T-helper 1 cell treated with Interleukin-12 subunit alpha and Interleukin-12 subunit beta and Interleukin-4 antibody, amounts not matched to agents 30 μg/mL and 1 μg/mL, for 36 hours (primary cell): ENCODE measurements at regions not wholly inside any gene's neighbourhood (a gene's known extent, or its start where the extent isn't known, plus 50 kb on each side); places are given as distances from the start of the nearest gene placed in this dataset.

Experiments used
- H3K27ac Mint-ChIP-seq: one replicate; pipeline ENCODE4 v1.8.0; 2021; ENCODE audit warnings: mild to moderate bottlenecking, mixed read lengths
- H3K27me3 Mint-ChIP-seq: one replicate; pipeline ENCODE4 v1.8.0; 2021; ENCODE audit warnings: low read depth, mixed read lengths
- H3K36me3 Mint-ChIP-seq: one replicate; pipeline ENCODE4 v1.8.0; 2021; ENCODE audit warnings: low read depth, mixed read lengths
- H3K4me1 Mint-ChIP-seq: one replicate; pipeline ENCODE4 v1.8.0; 2021; ENCODE audit warnings: low read depth, mixed read lengths
- H3K4me3 Mint-ChIP-seq: one replicate; pipeline ENCODE4 v1.8.0; 2021; ENCODE audit warnings: mild to moderate bottlenecking, moderate library complexity, mixed read lengths
- H3K9me3 Mint-ChIP-seq: one replicate; pipeline ENCODE4 v1.8.0; 2021; ENCODE audit warnings: mixed read lengths

- no peak overlapping the region for H3K27ac Mint-ChIP-seq
- H3K4me1 Mint-ChIP-seq = peaks cover 5% of the 10 kb centered on the region
- H3K36me3 Mint-ChIP-seq = no peaks in the 10 kb centered on the region
- no peak overlapping the region for H3K4me3 Mint-ChIP-seq
- no peaks in the 10 kb centered on the region for H3K9me3 Mint-ChIP-seq
- H3K27me3 Mint-ChIP-seq = peaks cover 7% of the 10 kb centered on the region
Observed at GRCh38 chr20:58077282-58077681, 151.2 kb downstream of the ANKRD60 start.

GRCh38 chr20:58076405-58076804, 152.0 kb downstream of the ANKRD60 start:
- peaks cover 5% of the 10 kb centered on the region for H3K4me1 Mint-ChIP-seq
- H3K27ac Mint-ChIP-seq = no peak overlapping the region
- peaks cover 3% of the 10 kb centered on the region for H3K27me3 Mint-ChIP-seq
- H3K9me3 Mint-ChIP-seq = no peaks in the 10 kb centered on the region
- H3K36me3 Mint-ChIP-seq = no peaks in the 10 kb centered on the region
- no peak overlapping the region for H3K4me3 Mint-ChIP-seq

GRCh38 chr20:58075586-58076345, 152.7 kb downstream of the ANKRD60 start:
- Mint-ChIP-seq H3K4me3 (no peak overlapping the region), H3K27me3 (peaks cover 3% of the 10 kb centered on the region), H3K4me1 (peaks cover 5% of the 10 kb centered on the region), H3K9me3 (no peaks in the 10 kb centered on the region), H3K36me3 (no peaks in the 10 kb centered on the region), H3K27ac (no peak overlapping the region)

DNA sequence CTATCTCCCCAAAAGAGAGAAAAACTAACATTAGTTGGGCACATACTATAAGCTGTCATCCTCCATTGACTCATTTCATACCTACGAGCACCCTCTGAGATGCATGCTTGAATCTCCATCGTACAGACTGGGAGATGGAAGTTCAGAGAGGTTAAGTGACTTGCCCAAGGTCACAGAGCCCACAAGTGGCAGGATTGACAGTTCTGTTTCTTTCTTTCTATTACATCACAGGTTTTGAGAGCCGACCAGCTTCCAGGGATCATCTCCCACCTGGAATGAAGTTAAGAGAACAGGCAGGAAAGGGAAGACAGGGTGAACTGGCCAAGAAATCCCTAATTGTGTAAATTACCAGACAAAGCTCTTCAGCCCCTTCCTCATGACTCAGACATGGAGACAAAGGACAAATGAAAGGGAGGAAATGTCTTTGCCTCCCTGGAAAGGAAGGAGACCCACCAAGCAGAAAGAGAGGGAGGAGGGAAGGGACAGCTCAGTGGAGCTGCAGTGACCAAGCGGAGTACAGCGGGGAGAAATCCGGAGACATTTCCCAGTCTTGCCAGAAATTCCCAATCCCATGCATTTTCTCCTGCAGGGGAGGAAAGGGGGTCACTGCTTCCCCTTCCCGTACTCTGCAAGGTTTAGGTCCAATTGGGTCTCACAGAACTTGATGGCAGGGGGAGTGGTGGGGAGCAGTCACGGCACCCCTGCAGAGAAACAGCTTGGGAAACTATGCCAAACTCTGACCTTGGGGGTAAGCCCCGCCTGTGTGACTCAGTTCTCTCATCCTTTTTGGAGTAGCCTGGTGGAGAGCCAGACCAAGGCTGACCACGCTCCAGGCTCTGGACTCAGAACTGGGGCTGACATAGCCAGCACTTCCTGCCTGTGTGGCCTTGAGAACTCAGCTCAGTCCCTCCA, 154.3 kb downstream of the ANKRD60 start:
- Mint-ChIP-seq H3K36me3 (no peaks in the 10 kb centered on the region), H3K27ac (no peak overlapping the region), H3K4me3 (no peak overlapping the region), H3K4me1 (peaks cover 5% of the 10 kb centered on the region), H3K27me3 (peaks cover 3% of the 10 kb centered on the region), H3K9me3 (no peaks in the 10 kb centered on the region)

DNA sequence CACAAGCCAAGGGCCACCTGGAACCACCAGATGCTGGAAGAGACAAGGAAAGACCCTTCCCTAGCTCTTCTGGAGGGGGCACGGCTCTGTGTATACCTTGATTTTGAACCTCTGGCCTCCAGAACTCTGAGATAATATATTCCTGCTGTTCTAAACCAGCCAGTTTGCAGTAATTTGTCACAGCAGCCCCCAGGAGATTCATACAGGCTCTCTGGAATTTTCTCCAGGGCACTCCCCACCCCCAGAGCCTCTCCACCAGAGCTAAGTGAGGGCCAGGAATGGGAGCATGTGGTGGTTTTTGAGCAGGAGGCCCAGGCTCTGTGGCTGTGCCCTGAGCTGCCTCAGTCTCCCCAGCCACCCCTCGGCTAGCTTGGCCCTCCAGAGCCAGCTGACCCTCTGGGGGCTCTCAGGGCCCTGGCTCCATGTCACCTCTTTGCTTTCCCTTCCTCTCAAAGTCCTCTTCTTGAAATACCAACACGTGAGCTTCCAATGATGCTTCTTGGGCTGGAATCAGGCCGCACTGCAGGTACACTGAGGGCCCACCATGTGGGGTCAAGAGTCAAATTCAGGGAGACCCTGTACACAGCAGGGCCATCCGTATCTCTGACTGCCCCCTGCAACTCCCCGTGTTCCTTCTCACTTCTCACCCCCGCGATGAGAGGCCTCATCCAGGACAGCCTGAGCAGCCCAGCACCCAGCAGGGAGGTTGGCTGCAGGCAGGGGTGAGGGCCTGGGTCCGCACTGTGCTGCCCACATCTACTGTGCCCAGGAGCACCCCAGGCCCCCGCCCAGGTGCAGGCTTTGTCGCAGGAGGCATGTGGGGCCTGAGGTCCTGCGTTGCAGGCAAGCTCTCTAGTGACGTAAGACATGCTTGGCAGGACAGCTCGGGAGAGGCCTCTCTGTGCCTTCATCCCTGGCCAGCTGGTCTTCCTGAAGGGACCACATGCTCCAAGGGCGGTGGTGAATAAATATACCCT, 155.5 kb downstream of the ANKRD60 start:
- peaks cover 3% of the 10 kb centered on the region for H3K27me3 Mint-ChIP-seq
- no peak overlapping the region for H3K4me3 Mint-ChIP-seq
- no peak overlapping the region for H3K27ac Mint-ChIP-seq
- no peaks in the 10 kb centered on the region for H3K36me3 Mint-ChIP-seq
- H3K9me3 Mint-ChIP-seq = no peaks in the 10 kb centered on the region
- H3K4me1 Mint-ChIP-seq = peaks cover 5% of the 10 kb centered on the region

- Mint-ChIP-seq H3K4me3 (no peak overlapping the region), H3K27me3 (no peaks in the 10 kb centered on the region), H3K9me3 (no peaks in the 10 kb centered on the region), H3K36me3 (no peaks in the 10 kb centered on the region), H3K27ac (no peak overlapping the region), H3K4me1 (peaks cover 5% of the 10 kb centered on the region)
Observed at GRCh38 chr20:58071991-58072390, 156.5 kb downstream of the ANKRD60 start.

- no peaks in the 10 kb centered on the region for H3K9me3 Mint-ChIP-seq
- peaks cover 5% of the 10 kb centered on the region for H3K4me1 Mint-ChIP-seq
- no peaks in the 10 kb centered on the region for H3K36me3 Mint-ChIP-seq
- no peak overlapping the region for H3K4me3 Mint-ChIP-seq
- no peak overlapping the region for H3K27ac Mint-ChIP-seq
- no peaks in the 10 kb centered on the region for H3K27me3 Mint-ChIP-seq
Observed at GRCh38 chr20:58071298-58071697, 157.2 kb downstream of the ANKRD60 start.

DNA sequence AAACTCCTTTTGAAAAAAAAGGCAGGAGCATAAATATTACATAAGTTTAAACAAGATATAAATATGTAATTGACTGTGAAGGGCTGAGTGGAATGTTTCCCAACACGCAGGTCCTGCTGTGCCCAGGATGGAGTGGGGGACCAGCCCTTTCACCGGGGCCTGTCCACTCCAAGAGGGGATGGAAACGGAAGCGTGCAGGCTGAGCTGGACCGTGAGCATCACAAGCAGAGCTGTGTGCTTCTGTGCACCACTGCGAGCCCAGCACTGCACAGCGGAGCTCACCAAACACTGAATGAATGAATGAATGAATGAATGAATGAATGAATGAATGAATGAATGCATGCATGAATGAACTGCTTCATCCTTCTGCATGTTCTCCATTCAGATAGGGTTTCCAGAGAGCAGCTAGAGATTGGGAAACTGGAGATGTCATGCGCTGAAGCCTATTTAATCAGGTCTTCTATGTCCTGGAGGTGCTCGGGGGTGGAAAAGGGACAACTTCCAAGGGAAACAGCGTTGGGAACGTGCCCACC, 157.7 kb downstream of the ANKRD60 start:
- no peaks in the 10 kb centered on the region for H3K9me3 Mint-ChIP-seq
- no peak overlapping the region for H3K27ac Mint-ChIP-seq
- no peaks in the 10 kb centered on the region for H3K27me3 Mint-ChIP-seq
- no peaks in the 10 kb centered on the region for H3K36me3 Mint-ChIP-seq
- H3K4me3 Mint-ChIP-seq = no peak overlapping the region
- peaks cover 5% of the 10 kb centered on the region for H3K4me1 Mint-ChIP-seq

DNA sequence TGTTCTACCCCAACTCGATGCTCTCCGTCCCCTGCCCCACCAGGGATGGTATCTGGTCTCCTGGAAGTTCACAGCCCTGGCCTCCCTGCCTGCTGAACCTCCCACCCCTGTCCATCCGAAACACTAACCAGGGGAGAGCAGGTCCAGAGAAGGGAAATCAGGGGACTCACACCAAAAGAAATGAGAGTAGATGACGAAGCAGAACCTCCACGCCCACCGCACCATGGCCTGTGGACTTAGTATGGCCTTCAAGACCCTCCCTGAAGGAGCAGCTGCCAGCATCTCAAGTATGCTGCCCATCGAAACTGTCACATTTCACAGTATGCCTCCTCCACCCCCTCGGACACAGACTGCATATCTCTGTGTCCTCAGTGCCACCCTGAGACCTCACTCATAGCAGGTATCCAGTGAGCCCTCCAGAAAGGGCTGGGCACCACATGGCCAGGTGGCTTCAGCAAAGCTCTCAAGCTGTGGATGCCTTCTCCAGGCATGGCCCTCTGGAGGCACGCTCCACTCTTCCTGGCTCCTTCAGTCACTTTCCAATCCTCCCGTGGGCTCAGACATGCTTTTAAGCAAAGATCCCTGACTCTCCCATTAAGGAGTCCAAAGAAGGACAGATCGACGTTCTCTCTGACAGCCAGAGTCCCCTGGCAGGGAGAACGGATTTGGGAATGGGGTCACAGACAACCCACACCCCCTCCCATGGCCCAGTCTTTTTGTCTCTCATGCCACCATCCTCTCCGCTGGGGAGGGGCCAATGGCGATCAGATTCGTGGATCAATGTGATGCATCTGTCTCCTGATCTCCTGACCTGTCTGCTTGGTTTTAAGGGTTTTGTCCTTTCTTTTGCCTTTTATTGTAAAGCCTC, 158.4 kb downstream of the ANKRD60 start:
- H3K27ac Mint-ChIP-seq = no peak overlapping the region
- no peaks in the 10 kb centered on the region for H3K36me3 Mint-ChIP-seq
- H3K27me3 Mint-ChIP-seq = no peaks in the 10 kb centered on the region
- no peaks in the 10 kb centered on the region for H3K9me3 Mint-ChIP-seq
- no peak overlapping the region for H3K4me3 Mint-ChIP-seq
- peaks cover 4% of the 10 kb centered on the region for H3K4me1 Mint-ChIP-seq

GRCh38 chr20:58069207-58069606, 159.2 kb downstream of the ANKRD60 start:
- H3K4me1 Mint-ChIP-seq = no peaks in the 10 kb centered on the region
- no peak overlapping the region for H3K27ac Mint-ChIP-seq
- no peaks in the 10 kb centered on the region for H3K36me3 Mint-ChIP-seq
- H3K27me3 Mint-ChIP-seq = no peaks in the 10 kb centered on the region
- H3K9me3 Mint-ChIP-seq = no peaks in the 10 kb centered on the region
- no peak overlapping the region for H3K4me3 Mint-ChIP-seq

DNA sequence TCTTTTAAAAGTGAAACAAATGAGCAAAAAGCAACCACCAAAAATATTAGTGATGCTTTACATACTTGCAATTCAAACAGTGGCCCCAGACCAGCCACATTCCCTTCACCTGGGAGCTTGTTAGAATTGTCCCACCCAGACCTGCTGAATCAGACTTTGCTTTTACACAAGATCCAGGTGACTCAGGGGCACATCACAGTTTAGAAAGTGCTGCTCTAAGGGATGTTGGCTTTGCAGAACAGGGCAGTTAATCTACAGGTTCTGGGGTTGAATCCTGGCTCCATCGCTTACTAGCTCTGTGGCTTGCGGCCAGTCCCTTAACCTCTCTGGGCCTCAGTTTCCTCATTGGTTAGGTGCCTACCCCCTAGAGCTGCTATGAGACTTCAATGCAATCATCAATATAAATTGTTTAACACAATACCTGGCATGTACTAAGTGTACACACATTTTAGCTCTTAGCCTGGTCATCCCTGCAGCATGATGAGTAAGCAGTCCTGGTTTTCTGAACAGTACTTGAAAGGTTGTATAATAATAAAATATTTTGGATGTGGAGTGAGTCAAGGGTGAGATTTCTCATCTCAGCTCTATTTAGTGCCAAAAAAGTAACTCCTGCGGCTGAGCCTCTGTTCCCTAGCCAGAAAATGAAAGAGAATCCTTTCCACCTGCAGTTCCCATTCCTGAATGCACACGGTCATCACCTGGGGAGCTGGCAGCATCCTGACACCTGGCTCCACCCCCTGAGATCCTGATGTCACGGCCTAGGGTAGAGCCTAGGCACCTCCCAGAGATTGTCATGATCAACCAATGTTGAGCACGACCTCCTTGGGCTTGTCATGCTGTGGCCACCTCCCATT, 162.7 kb downstream of the ANKRD60 start:
- Mint-ChIP-seq H3K27ac (no peak overlapping the region), H3K4me1 (no peaks in the 10 kb centered on the region), H3K27me3 (peaks cover 13% of the 10 kb centered on the region), H3K36me3 (no peaks in the 10 kb centered on the region), H3K4me3 (no peak overlapping the region), H3K9me3 (no peaks in the 10 kb centered on the region)

DNA sequence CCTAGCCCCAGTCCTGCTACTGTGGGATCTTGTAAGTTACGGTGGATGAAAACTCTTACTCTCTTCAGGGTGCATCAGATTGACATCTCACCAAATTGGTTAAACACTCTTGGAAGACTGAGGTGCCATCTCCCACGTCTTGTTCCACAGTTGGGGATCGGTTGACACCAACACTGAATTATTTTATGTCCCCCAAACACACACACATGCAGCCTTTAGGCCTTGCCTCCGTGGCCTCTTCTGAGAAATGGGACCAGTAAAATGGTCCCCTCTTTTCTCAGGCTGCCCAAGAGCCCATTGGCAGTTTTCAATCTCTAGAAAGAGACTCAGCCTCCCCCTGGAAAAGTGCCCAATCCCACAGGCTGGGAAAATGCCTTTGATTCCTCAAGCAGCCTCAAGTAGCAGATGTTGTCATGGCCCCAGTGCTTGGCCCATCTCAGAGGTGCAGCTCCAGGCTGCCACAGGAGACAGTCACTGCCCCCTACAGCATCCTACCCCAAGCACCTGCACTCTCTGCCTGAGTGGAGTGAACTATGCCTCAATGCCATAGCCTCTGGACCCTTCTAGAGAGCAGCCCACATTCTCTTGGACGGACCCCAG, 163.9 kb downstream of the ANKRD60 start:
- no peak overlapping the region for H3K27ac Mint-ChIP-seq
- peaks cover 19% of the 10 kb centered on the region for H3K27me3 Mint-ChIP-seq
- H3K36me3 Mint-ChIP-seq = no peaks in the 10 kb centered on the region
- H3K4me1 Mint-ChIP-seq = no peaks in the 10 kb centered on the region
- H3K4me3 Mint-ChIP-seq = no peak overlapping the region
- no peaks in the 10 kb centered on the region for H3K9me3 Mint-ChIP-seq
